ENCODE measurements at regions not wholly inside any gene's neighbourhood (a gene's known extent, or its start where the extent isn't known, plus 50 kb on each side); places are given as distances from the start of the nearest gene placed in this dataset.
A peak's percentile ranks its signal among the peaks of the same experiment; 100 is the strongest.

DNA sequence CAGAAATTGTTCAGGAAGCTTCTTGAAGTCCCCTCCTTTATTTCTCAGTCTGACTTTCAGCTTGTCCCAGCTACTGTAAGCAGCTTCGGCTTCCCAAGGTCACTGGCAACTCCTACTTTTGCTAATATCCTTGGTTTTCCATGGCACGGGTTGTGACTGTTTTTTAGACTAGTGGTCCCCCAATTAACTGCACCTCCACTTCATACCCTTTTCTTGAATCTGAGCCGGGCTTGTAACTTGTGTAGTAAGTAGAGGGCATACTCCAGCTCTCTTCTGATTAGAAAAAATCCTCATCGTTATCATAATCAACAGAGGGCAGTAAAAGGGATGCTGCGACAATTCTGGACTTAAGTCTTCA lies 162.3 kb upstream of the TNFAIP3 start:
- H3K4me1 ChIP-seq = peaks cover 0 to 8% (median 3%) of the 10 kb centered on the region in 4 donors
- H3K36me3 ChIP-seq = no peaks in the 10 kb centered on the region
- ATAC-seq (no peak), DNase-seq (no peak)
- WGBS (ENCODE audit: insufficient coverage, low coverage, low lambda C conversion rate, missing lambda C conversion rate) = 42% methylated on average over 5 of the region's 5 CpGs
- H3K27ac ChIP-seq = no peak overlapping the region
- TF ChIP-seq POLR2A (IDR thresholded peaks at IDR 0.05) (no peak), CTCF (IDR thresholded peaks at IDR 0.05) (no peak)
- no peaks in the 10 kb centered on the region for H3K27me3 ChIP-seq
- H3K9me3 ChIP-seq = no peaks in the 10 kb centered on the region
- no peak overlapping the region for H3K4me3 ChIP-seq
- intact Hi-C loops (cut with DNase I) = loop anchor here (5.0 to 10.0 kb wide), 3 partner anchors 163 to 240 kb away; partner anchors contain the start of gene TNFAIP3 (in 1 of the 2)

- Histone ChIP-seq H3K4me1 (peaks cover 0 to 9% (median 3%) of the 10 kb centered on the region in 4 donors), H3K36me3 (no peaks in the 10 kb centered on the region), H3K9me3 (no peaks in the 10 kb centered on the region), H3K27ac (no peak overlapping the region), H3K4me3 (no peak overlapping the region), H3K27me3 (no peaks in the 10 kb centered on the region)
- DNase-seq (peak; percentile 56 to 67 (median 64)), ATAC-seq (peak; percentile 68 to 78 (median 76))
- TF ChIP-seq POLR2A (IDR thresholded peaks at IDR 0.05) (no peak), CTCF (IDR thresholded peaks at IDR 0.05) (peak; percentile 66 to 84 (median 74))
- intact Hi-C loops (cut with DNase I) = loop anchor here (5.0 to 10.0 kb wide), 3 partner anchors 162 to 239 kb away; partner anchors contain the start of gene TNFAIP3 (in 1 of the 2)
- 41% methylated on average over 10 of the region's 11 CpGs for WGBS (ENCODE audit: insufficient coverage, low coverage, low lambda C conversion rate, missing lambda C conversion rate)
Measured at GRCh38 chr6:137705160-137706082, 161.6 kb upstream of the TNFAIP3 start.

DNA sequence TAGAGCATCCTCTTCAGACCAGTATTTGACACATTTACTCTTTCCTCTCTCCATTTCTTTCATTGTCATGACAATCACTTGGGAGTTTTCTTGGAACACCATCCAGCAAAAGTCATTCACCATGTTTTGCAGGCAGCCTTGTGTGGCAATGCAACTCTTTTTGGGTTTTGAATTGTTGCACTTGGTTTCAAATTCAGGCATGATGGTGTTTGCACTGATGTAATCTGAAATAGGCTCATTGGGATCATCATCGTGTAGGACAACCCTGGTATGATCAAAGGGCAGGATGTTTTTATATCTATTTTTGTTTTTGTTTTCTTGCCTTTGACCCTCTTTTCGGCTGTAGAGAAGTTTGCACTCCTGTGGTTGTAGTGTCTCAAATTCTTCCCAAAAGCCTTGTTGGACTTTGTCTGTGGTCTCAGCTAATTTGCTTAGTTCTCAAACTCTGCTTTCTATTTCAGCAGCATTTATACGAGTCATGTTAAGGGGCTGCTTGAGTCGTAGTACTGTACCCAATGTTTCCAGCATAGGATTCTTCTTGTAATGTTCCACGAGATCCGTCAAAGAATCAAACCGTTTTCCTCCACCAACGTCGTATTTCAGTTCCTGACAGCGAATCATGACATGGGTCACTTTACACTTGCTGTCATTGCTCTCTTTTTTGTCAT lies 160.8 kb upstream of the TNFAIP3 start:
- Histone ChIP-seq H3K4me1 (peaks cover 0 to 12% (median 3%) of the 10 kb centered on the region in 4 donors), H3K4me3 (no peak overlapping the region), H3K36me3 (no peaks in the 10 kb centered on the region), H3K27me3 (no peaks in the 10 kb centered on the region), H3K27ac (no peak overlapping the region), H3K9me3 (no peaks in the 10 kb centered on the region)
- WGBS (ENCODE audit: insufficient coverage, low coverage, low lambda C conversion rate, missing lambda C conversion rate) = 51% methylated on average over 10 of the region's 10 CpGs
- intact Hi-C loops (cut with DNase I) = loop anchor here (5.0 to 10.0 kb wide), 3 partner anchors 161 to 239 kb away; partner anchors contain the start of gene TNFAIP3 (in 1 of the 2)
- TF ChIP-seq CTCF (IDR thresholded peaks at IDR 0.05) (no peak), POLR2A (IDR thresholded peaks at IDR 0.05) (no peak)
- DNase-seq = no peak
- no peak for ATAC-seq

- Histone ChIP-seq H3K9me3 (no peaks in the 10 kb centered on the region), H3K4me3 (no peak overlapping the region), H3K4me1 (peaks cover 0 to 12% (median 3%) of the 10 kb centered on the region in 4 donors), H3K36me3 (no peaks in the 10 kb centered on the region), H3K27ac (no peak overlapping the region), H3K27me3 (no peaks in the 10 kb centered on the region)
- TF ChIP-seq CTCF (IDR thresholded peaks at IDR 0.05) = no peak
- TF ChIP-seq POLR2A (IDR thresholded peaks at IDR 0.05) = no peak
- intact Hi-C loops (cut with DNase I) = loop anchor here (5.0 to 10.0 kb wide), 3 partner anchors 160 to 238 kb away; partner anchors contain the start of gene TNFAIP3 (in 1 of the 2)
- 80% methylated on average over 9 of the region's 9 CpGs for WGBS (ENCODE audit: insufficient coverage, low coverage, low lambda C conversion rate, missing lambda C conversion rate)
- ATAC-seq (no peak), DNase-seq (no peak)
Measured at GRCh38 chr6:137707038-137707589, 159.9 kb upstream of the TNFAIP3 start.

Data from right lobe of liver (tissue), 6 donors.